ENCODE measurements at regions not wholly inside any gene's neighbourhood (a gene's known extent, or its start where the extent isn't known, plus 50 kb on each side); places are given as distances from the start of the nearest gene placed in this dataset.

DNA sequence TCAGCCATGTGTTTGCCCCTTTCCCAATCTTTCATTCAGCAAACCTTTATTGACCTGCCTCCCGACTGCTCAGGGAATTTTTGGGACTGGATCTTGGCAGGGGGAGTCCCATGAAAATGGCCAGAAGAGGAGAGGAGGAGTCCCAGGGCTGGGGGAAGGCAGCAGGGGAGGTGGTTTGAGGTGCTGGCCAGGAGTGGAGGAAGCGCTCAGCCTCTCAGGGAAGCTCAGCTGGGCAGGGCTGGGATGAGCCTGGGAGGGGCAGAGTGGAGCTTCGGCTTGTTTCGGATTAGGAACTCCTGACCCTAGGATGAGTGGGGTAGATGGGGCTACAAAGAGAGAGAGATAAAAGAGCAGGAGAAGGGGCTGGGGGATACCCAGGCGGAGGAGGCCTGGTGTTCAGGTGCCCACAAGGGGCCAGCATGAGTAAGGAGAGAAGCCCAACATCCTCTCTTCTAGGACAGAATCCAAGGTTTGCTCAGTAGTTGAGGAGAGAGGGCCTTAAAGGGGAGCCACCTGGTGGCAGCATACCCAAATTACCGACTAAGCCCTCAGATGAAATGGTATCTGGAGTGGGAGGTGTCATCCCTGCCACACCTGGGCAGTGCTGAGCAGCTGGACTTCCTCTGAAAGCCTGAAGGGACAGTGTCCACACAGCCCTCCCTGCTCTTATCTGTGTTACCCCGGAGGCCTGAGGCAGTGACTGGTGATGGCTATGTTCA is 91.1 kb downstream of the INHBB start:
- TF ChIP-seq, protein P1, sequence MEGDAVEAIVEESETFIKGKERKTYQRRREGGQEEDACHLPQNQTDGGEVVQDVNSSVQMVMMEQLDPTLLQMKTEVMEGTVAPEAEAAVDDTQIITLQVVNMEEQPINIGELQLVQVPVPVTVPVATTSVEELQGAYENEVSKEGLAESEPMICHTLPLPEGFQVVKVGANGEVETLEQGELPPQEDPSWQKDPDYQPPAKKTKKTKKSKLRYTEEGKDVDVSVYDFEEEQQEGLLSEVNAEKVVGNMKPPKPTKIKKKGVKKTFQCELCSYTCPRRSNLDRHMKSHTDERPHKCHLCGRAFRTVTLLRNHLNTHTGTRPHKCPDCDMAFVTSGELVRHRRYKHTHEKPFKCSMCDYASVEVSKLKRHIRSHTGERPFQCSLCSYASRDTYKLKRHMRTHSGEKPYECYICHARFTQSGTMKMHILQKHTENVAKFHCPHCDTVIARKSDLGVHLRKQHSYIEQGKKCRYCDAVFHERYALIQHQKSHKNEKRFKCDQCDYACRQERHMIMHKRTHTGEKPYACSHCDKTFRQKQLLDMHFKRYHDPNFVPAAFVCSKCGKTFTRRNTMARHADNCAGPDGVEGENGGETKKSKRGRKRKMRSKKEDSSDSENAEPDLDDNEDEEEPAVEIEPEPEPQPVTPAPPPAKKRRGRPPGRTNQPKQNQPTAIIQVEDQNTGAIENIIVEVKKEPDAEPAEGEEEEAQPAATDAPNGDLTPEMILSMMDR (IDR thresholded peaks at IDR 0.05): peak in 3 of 6 experiments; percentile 23 to 56 (median 28)
- no peak for TF ChIP-seq POLR2A (IDR thresholded peaks at IDR 0.05)

Data from esophagus squamous epithelium (tissue), 4 donors.